Left lobe of liver (tissue), 2 donors: ENCODE measurements at regions not wholly inside any gene's neighbourhood (a gene's known extent, or its start where the extent isn't known, plus 50 kb on each side); places are given as distances from the start of the nearest gene placed in this dataset.
A peak's percentile ranks its signal among the peaks of the same experiment; 100 is the strongest.
"Not testable (repeated sequence)": the region's sequence is repeated elsewhere in the genome, so short reads cannot be mapped to it uniquely, and the experiment has no call there.

Source experiments
- ATAC-seq: fragments of 200-7000 bp; cut with Tn5 transposase; one replicate; pipeline ENCODE4 v1.9.1; 2020; ENCODE audit warnings: mild to moderate bottlenecking, moderate library complexity
- DNase-seq: peaks from one replicate; pipeline ENCODE4 v3.0.0-alpha.2; 2020; ENCODE audit warnings: low spot score
- donor health status: DM: no; HTN: no; CAD: no; lungs with moderate emphysema.
- donor health status: DM: no; HTN: yes; CAD: no.

DNA sequence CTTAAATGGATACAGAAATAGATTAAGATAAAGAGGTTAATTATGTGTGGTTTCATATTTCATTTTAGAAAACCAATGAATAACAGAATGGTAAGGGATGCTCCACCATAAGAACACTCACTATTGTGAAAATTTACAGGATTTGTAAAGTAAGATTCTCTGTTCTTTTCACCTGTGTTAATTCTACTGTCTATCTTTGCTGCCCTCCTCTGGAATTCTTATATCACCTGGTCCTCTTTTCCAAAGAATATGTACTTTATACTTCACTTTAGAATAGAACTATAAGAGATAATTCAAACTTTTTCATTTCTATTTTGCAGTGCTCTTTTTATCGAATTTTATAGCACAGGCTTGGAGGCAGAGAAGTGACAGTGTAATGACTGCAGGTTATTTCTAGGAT, 213.4 kb downstream of the LURAP1L start:
- ATAC-seq (peak; percentile 78), DNase-seq (no peak)

DNA sequence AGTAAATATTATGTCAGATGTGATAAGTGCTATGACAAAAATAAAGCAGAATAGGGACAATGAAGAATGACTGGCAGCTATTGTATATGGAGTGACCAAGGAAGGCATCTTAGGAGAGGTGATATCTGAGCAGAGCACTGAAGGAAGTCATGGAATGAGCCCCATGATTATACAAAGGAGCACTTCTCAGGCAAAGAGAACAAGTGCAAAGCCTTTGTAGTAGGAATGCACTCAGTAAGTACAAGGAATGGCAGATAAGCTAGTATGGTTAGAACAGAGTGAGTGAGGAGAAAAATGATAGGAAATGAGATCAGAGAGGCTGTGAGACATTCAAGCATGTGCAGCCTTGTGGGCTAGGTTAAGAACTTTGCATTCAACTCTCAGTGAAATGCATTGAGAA, 214.8 kb downstream of the LURAP1L start:
- ATAC-seq (no peak), DNase-seq (no peak)

DNA sequence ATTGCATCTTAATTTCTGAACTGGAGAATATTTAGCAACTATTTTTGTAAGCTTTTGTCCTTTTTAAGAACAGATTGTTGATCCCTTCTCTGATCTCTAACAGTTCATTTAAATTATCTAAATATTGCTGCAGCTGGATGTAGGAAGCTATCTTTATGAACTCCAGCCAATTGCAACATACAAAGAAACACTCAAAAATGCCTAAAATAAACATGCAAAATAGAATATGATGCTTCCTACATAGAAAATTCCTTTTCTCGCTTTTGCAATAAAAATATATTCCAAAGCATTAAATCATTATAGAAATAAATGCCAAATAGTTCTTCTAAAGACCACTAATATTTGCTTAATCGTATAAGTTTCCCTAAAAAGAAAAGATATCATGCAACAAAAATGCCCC, 218.6 kb downstream of the LURAP1L start:
- ATAC-seq (no peak), DNase-seq (no peak)

DNA sequence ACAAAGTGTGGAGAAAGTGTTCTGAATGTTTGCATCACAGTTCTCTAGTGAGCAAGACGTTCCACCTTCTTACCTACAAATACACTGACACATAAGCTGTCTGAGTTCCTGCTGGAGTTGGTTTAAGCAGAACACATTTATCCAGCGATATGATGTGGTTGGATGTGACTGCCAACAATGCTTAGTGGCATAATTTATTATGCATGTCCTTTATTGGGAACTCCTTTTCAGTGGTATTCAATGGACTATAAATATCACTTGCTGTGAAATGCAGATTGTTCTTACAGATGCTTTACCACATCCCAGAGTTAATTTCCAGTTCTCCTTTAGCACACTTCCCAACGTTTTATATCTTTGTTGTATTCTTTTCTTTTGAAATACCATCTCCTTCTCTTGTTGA, 222.2 kb downstream of the LURAP1L start:
- no peak for DNase-seq
- no peak for ATAC-seq

DNA sequence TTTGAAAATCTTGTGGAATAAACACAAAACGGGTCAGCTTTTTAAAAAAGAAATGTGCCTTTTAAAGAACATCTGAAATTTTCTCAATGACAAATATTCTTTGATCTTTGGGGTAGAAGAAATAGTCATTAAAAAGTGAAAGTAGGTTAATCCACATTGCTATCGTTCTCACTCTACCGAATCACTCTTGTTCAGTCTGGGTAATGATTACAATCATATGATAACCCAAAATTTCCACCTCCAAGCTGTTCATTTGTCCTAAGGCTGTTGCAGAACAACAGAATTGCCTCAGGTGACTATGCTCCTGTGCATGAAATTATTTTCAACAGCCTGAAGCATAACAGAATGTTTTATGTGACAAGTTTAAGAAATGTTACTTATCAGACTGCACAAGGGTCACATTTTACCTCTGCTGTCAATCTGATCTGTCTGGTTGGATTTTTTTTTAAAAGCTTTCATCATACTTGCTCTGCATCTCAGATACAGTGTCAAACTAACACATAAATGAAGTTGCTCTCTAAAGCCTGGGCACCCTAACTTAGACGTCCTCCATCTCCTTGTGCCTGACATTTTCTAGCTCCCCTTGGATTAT, 227.3 kb downstream of the LURAP1L start:
- ATAC-seq: peak; percentile 91
- no peak for DNase-seq

DNA sequence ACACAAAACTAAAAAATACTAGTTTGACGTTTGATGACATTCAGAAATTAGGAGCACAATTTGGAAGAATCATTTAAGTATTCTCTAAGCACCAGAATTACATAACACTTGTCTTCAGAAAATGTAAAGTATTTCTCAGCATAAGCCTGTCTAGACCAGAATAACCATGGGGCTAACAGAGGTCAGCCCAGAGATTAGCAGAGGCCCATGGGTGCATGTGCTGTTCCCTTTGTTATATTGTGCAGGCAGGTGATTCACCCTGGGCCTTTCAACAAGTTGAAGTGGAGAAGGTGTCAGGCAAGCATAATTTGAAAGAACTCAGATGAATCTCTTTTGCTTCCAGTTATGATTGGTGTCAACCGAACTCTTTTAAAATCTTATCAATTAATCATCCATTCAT, 227.9 kb downstream of the LURAP1L start:
- DNase-seq: no peak
- no peak for ATAC-seq

DNA sequence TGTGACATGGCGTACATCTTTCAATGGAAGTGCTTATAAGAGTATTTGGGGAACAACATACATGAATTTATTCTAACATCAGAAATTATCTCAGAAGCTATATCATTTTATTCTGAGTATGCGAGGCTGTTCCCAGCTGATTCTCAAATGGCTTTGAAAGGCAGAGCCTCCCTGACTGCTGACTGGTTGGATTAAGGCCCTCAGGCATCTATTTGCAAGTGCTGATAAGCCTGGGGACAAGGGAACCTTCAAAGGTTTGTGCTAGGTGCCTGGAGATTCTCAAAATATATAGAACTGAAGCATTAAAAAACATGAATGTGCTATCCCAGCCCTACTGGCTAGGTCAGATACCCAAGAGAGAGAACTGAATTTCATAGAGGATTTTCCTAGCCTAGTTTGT, 235.1 kb downstream of the LURAP1L start:
- ATAC-seq: no peak
- DNase-seq: no peak

DNA sequence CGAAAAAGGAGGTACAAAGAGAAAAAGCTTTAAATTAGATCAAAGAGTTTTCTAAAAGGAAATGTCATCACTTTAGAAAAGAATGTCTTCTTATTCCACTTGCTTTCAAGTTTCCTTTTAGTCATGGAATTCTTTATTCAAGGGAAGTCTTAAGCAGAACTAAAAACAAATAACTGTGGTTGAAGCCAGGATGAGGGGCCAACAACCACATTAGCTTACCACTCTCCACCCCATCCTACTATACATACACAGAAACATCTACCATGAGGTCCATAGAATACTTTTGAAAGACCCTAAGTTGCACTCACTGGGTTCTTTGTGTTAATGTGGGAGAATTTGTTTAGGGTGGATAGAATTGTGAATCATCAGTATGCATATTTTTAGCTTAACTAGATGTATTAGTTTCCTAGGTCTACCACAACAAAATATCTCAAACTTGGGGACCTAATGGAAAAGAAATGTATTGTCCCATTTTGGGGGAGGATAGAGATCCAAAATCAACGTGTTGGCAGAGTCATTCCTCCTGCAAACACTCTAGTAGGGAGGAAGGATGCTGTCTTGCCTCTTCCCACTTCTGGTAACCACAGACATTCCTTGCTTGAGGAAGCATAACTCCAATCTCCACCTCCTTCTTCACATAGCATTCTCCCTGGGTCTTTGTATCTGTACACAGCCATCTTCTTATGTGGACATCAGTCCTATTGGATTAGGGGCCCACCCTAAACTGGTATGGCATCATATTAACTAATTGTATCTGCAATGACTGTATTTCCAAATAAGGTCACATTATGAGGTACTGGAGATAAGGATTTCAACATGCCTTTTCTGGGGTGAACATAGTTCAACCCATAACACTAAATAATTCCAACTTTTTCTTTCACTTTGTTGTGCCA, 239.4 kb downstream of the LURAP1L start:
- peak; percentile 66 for ATAC-seq
- DNase-seq: no peak

DNA sequence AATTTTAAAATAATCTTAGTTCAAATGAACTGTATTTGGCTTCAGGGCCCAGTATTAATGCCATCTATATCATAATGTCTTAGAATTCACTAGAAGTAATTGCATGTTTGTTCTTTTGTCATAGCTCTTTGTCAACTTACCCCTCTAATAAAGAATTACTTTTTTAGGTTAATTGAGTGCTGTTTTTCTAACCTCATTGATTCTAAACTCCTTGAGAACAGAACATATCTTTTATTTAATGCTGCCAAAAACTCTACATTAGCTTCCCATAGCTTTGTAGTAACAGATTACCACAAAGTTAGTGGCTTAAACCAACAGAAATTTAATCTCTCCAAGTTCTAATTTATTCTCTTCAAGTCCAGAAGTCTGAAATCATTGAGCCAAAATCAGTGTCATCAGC, 242.4 kb downstream of the LURAP1L start:
- ATAC-seq (no peak), DNase-seq (no peak)

DNA sequence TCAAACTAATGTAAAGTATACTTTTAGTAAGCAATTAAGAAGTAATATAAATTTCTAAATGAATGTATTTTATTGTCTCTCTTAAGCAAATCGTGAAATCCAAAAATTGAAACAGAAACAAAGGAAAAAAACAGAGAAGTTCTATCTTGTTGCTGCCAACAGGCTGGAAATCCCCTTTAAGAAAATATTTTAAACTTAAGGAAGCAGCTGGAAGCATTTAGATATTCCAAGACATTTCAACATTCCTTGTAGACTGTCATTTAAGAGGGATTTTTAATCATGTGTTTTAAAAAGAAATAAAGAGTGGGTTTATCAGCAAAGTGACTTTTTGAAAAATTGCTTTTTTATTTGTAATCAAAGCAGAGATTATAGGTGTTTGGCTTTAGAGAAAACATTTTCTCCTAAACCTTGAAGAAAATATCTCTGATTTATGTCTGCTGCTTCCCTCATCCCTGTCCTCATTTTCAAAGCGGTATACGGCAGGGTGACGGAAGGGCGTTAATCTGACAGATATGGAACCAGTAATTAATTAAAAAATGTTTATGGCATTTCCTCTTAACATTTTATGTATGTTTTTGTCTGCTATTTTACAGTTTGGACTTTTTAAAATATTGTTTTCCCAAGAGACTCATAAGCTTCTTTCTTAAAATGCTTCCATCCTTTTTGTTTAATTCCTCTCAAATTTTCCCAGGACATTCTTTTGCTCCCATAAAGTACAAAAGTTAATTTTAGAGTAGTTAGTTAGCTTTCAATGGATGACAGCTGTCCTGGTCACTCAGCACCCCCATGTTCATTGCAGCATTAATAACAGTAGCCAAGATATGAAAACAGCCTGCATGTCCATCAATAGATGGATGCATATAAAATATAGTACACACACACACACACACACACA, 245.6 kb downstream of the LURAP1L start:
- no peak for ATAC-seq
- no peak for DNase-seq

DNA sequence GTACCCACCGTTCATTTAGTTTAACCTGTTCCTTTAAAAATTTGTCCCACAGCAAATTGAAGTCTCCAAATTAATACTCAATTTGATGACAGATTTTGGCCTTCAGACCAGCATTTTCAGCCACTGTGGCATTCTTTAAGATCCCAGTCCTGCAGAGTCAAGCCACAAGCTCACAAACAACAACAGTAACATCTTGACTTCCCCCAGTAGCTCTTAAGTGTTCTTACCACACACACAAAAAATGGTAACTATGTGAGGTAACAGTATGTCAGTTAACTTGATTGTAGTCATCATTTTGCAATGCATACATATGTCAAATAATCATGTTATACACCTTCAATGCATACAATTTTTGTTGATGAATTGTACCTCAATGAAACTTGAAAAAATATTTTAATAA, 247.9 kb downstream of the LURAP1L start:
- DNase-seq (no peak), ATAC-seq (no peak)

DNA sequence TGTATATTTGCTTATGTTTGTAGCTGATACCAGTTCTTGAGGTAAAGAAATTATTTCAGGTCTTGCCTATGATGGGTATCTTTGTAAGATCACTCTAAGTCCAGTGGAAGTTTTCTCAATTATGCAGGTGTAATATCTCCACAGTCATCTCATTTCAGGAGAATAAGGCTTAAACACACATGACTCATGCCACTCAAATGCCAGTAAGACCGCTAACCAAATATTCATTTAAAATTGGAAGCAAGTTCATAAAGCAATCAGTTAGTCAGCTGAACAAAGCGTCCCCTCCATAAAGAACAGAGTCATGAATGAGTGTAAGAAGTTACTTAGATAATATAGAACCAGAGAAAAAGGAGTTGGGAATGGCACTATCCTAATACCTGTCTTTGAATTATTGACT, 248.7 kb downstream of the LURAP1L start:
- DNase-seq (no peak), ATAC-seq (no peak)

DNA sequence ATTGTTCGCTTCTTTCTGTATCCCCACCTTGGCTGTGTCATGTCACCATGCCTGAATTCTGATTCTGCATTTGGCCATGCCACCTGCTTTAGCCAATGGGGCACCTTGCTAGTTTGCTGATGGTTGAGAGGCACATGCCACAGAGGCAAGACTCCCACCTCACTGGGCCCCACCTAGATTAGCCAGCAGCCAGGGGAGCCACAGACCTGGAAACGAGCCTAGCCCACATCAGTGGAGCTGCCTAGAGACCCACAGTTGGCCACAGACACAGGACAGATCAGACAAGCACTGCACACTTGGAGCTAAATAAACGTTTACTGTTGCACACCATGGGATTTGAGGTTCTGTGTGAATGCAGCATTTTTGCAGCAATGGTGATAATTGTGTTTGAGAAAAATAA, 252.1 kb downstream of the LURAP1L start:
- ATAC-seq: no peak
- no peak for DNase-seq

DNA sequence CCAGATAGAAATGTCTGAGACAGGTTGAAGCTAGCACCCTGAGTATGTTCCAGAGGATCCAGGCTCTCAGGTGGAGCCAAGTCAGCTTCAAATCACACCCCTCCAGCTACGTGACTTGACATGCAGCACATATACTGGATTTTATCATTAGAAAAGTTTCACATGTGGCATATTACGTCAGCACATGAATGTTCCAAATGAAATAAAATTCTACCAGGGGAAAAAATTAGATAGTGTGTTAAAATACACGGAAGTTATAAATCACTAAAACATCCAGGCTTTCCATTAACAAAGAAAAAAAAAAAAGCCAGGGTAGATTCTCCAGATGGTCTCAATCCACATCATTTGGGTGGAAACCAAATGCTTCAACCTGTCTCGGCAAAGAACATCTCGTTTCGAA, 251.6 kb downstream of the MPDZ start:
- ATAC-seq: no peak
- DNase-seq: no peak

DNA sequence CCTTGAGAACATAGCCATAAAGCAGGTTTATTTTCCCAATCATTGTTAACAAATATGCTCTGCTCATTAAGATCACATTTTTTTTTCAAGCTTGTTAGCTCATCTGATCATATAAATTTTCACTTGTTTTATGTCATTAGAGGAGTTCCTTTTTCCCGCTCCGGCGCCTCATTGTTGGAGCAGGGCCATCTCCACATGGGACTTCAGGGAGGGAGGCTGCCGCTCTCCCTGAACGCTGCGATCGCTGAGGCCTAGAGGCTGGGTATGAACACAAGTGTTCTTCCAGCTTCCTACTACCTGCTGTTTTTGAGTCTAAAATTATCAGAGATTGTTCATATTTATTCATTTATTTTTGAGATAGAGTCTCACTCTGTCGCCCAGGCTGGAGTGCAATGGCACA, 246.9 kb downstream of the MPDZ start:
- no peak for ATAC-seq
- DNase-seq: no peak

DNA sequence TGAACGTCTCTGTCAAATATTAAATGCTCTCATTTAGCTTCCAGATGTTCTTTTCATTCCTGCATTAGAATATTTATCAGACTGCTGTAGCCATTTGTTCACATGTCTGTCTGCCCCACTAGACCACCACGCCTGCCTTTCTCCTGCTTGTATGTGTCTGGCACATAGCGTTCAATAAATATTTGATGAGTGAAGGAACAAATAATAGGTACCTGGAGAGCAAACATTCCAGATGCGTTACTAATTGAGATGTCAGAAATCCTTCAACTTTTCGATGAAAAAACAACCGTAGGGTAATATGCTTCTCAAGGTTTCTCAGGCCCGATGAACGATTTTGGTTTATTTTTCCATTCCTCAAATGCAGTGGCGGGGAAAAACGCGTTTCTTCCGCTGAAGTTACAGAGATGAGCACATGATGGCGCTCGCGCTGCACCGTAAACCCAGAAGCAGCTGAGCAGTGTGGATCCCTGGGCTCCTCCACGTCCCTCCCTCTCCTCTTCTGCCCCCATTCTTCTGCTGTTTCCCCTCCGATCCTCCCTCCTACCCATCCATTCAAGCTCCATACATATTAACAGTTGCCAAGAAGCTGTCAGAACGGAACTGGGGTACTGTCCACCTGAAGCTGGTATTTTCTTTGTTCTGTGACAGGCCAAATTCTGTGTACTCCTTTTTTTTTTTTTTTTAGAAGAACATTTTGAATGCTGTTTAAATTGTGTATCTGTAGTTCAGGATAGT, 245.4 kb downstream of the MPDZ start:
- DNase-seq (peak; percentile 78), ATAC-seq (peak; percentile 100)

DNA sequence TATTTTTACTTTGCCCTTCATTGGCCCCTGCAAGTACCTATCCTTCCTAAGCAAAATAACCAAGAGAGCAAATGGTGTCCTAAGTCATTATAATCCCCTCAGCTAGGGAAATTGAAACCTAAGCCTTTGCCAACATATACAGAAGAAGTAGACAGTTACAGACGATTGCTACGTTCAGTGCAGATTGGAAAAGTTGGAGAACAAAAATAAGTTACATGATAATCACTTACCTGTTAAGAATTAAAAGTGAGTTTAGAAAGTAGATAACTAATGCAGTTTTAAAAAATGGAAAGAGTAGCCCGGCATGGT, 244.8 kb downstream of the MPDZ start:
- ATAC-seq: peak; percentile 66
- no peak for DNase-seq

DNA sequence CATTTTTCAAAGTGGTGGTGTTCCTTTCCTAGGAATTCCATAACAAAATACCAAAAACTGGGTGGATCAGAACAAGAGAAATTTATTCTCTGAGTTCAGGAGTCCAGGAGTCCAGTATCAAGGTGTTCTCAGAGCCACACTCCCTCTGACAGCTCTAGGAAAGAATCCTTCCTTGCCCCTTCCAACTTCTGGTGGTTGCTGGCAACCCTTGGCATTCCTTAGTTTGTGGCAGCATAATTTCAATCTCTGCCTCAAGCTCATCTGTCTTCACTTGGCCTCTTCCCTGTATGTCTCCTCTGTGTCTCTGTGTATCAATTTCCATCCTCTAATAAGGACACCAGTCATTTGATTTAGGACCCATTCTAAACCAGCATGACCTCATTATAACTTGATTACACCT, 243.7 kb downstream of the MPDZ start:
- DNase-seq (no peak), ATAC-seq (no peak)

DNA sequence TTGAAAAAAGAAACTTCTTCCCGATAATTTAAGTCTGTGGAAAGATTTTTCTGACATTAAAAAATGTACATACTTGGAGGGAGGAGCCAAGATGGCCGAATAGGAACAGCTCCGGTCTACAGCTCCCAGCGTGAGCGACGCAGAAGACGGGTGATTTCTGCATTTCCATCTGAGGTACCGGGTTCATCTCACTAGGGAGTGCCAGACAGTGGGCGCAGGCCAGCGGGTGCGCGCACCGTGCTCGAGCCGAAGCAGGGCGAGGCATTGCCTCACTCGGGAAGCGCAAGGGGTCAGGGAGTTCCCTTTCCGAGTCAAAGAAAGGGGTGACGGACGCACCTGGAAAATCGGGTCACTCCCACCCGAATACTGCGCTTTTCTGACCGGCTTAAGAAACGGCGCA, 241.7 kb downstream of the MPDZ start:
- ATAC-seq, DNase-seq: not testable (repeated sequence)

DNA sequence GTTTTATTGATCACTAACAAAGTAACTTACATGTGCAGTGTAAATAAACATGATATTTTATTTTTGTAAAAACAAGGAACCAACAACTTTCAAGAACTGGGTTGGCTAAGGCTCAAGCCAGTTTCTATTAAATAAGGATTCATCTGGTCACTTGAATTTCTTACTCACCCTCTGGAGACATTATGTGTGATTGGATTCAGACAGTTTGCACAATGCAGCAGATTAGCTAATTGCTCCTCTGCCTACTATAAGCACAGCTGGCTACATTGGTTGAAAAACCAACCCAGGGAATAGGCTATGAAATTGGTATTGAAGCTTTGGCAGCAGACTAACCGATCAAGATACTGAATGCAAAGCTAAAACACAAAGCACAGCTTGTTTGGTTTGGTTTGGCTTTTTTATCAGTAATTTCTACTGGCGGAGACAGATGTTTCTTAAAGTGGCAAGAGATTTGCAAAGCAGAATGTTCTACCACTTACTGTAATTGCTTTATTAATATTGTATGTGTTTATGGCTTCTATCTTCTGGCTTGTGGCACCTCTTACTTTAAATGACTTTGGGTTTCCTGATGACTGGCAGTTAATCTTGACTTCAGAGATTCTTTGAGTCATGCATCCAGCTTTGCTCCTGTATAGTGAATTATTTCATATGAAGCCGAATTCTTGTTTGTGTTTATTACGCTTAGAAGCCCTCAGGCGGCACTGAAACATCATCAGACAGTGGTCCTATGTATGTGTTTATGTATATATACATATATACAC, 231.5 kb downstream of the MPDZ start:
- ATAC-seq (no peak), DNase-seq (no peak)
